ENCODE measurements at regions not wholly inside any gene's neighbourhood (a gene's known extent, or its start where the extent isn't known, plus 50 kb on each side); places are given as distances from the start of the nearest gene placed in this dataset.

- Histone ChIP-seq H4K20me1 (ENCODE audit: low read depth) (no peaks in the 10 kb centered on the region), H3K36me3 (no peaks in the 10 kb centered on the region), H3K4me1 (peaks cover 7% of the 10 kb centered on the region), H3K4me3 (no peak overlapping the region), H3K27me3 (no peaks in the 10 kb centered on the region), H3K79me2 (ENCODE audit: low read depth) (no peaks in the 10 kb centered on the region), H3K9me3 (ENCODE audit: low read depth) (peaks cover 10% of the 10 kb centered on the region), H3F3A (ENCODE audit: low read depth) (no peaks in the 10 kb centered on the region), H2AFZ (replicated peaks) (no peak overlapping the region), H3K9ac (no peak overlapping the region), H3K27ac (no peak overlapping the region), H3K4me2 (no peak overlapping the region)
- no peak for TF ChIP-seq EZH2 (IDR thresholded peaks at IDR 0.05)
- no peak for TF ChIP-seq CTCF (IDR thresholded peaks at IDR 0.05)
- no peak for TF ChIP-seq EZH2phosphoT487 (IDR thresholded peaks at IDR 0.05)
- Mint-ChIP-seq H3K9me3 (no peaks in the 10 kb centered on the region), H3K4me1 (no peaks in the 10 kb centered on the region), H3K4me3 (no peak overlapping the region), H3K36me3 (no peaks in the 10 kb centered on the region), H3K27ac (no peak overlapping the region), H3K27me3 (ENCODE audit: insufficient read depth, low read depth) (no peaks in the 10 kb centered on the region)
- DNase-seq (ENCODE audit: low spot score), result no peak
Observed at GRCh38 chr14:62093736-62094135, 331.5 kb downstream of the SNAPC1 start.

GRCh38 chr14:62097072-62097471 lies 334.9 kb downstream of the SNAPC1 start:
- no peak overlapping the region for H3K27ac ChIP-seq
- Mint-ChIP-seq H3K9me3 (no peaks in the 10 kb centered on the region), H3K27ac (no peak overlapping the region)

GRCh38 chr14:62097824-62098223 lies 335.6 kb downstream of the SNAPC1 start:
- Histone ChIP-seq H3K4me3 (no peak overlapping the region), H3K36me3 (no peaks in the 10 kb centered on the region), H3F3A (ENCODE audit: low read depth) (no peaks in the 10 kb centered on the region), H3K79me2 (ENCODE audit: low read depth) (no peaks in the 10 kb centered on the region), H3K4me1 (peaks cover 7% of the 10 kb centered on the region), H3K4me2 (no peak overlapping the region), H3K9me3 (ENCODE audit: low read depth) (peaks cover 10% of the 10 kb centered on the region), H2AFZ (replicated peaks) (no peak overlapping the region), H3K9ac (no peak overlapping the region), H4K20me1 (ENCODE audit: low read depth) (no peaks in the 10 kb centered on the region), H3K27ac (no peak overlapping the region), H3K27me3 (no peaks in the 10 kb centered on the region)
- Mint-ChIP-seq H3K36me3 (no peaks in the 10 kb centered on the region), H3K4me3 (no peak overlapping the region), H3K27me3 (ENCODE audit: insufficient read depth, low read depth) (no peaks in the 10 kb centered on the region), H3K9me3 (no peaks in the 10 kb centered on the region), H3K4me1 (no peaks in the 10 kb centered on the region), H3K27ac (no peak overlapping the region)
- no peak for DNase-seq (ENCODE audit: low spot score)
- TF ChIP-seq CTCF (IDR thresholded peaks at IDR 0.05), result no peak
- TF ChIP-seq EZH2 (IDR thresholded peaks at IDR 0.05), result no peak
- no peak for TF ChIP-seq EZH2phosphoT487 (IDR thresholded peaks at IDR 0.05)

More at GRCh38 chr14:62097072-62097471, 334.9 kb downstream of the SNAPC1 start:
- no peaks in the 10 kb centered on the region for H3K27me3 Mint-ChIP-seq (ENCODE audit: insufficient read depth, low read depth)
- H2AFZ ChIP-seq (replicated peaks), result no peak overlapping the region
- H3K79me2 ChIP-seq (ENCODE audit: low read depth), result no peaks in the 10 kb centered on the region
- H3K4me1 ChIP-seq, result peaks cover 7% of the 10 kb centered on the region
- H3K36me3 Mint-ChIP-seq, result no peaks in the 10 kb centered on the region
- no peak overlapping the region for H3K9ac ChIP-seq
- H4K20me1 ChIP-seq (ENCODE audit: low read depth), result no peaks in the 10 kb centered on the region
- H3F3A ChIP-seq (ENCODE audit: low read depth), result no peaks in the 10 kb centered on the region
- no peak for DNase-seq (ENCODE audit: low spot score)
- H3K4me3 ChIP-seq, result no peak overlapping the region
- no peaks in the 10 kb centered on the region for H3K4me1 Mint-ChIP-seq
- TF ChIP-seq EZH2 (IDR thresholded peaks at IDR 0.05) (no peak), EZH2phosphoT487 (IDR thresholded peaks at IDR 0.05) (no peak), CTCF (IDR thresholded peaks at IDR 0.05) (no peak)
- peaks cover 10% of the 10 kb centered on the region for H3K9me3 ChIP-seq (ENCODE audit: low read depth)
- no peak overlapping the region for H3K4me3 Mint-ChIP-seq
- no peaks in the 10 kb centered on the region for H3K27me3 ChIP-seq
- H3K4me2 ChIP-seq, result no peak overlapping the region
- H3K36me3 ChIP-seq, result no peaks in the 10 kb centered on the region

Data from neural progenitor cell (in vitro differentiated cells).